Gastrocnemius medialis (tissue), 4 donors: ENCODE measurements at regions not wholly inside any gene's neighbourhood (a gene's known extent, or its start where the extent isn't known, plus 50 kb on each side); places are given as distances from the start of the nearest gene placed in this dataset.

ENCODE experiments used
- ATAC-seq, 2 donors: fragments of 150-250 bp; one replicate each; pipeline ENCODE4 v1.9.1; 2016
- DNase-seq, 2 donors: peaks; one replicate each; pipeline ENCODE4 v3.0.0-alpha.2; 2019
- H3K27ac ChIP-seq, 4 donors: fragments of 200-600 bp; sonication (generic); 1 replicate in 1 of 4; 2 replicates in 3 of 4; pipeline ENCODE4 v1.5.1; 2016 to 2018; ENCODE audit warnings: mild to moderate bottlenecking in 2 of 4, moderate library complexity in 1 of 4
- H3K27me3 ChIP-seq, 3 donors: fragments of 200-600 bp; sonication (generic) in 2 of 3; 1 replicate in 1 of 3; 2 replicates in 2 of 3; pipeline versions ENCODE4 v1.5.1 to v1.6.0; 2016 to 2019; ENCODE audit warnings: mild to moderate bottlenecking in 1 of 3, moderate library complexity in 1 of 3
- H3K36me3 ChIP-seq, 2 donors: fragments of 200-600 bp; sonication (generic) in 1 of 2; one replicate each; pipeline ENCODE4 v1.5.1; 2017 to 2018
- H3K4me1 ChIP-seq, 2 donors: fragments of 200-600 bp; sonication (generic) in 1 of 2; one replicate each; pipeline ENCODE4 v1.5.1; 2016 to 2017; ENCODE audit warnings: mild to moderate bottlenecking in 2 of 2
- H3K4me3 ChIP-seq, 4 donors: fragments of 200-600 bp; sonication (generic) in 3 of 4; 1 replicate in 1 of 4; 2 replicates in 3 of 4; pipeline ENCODE4 v1.5.1; 2016 to 2019; ENCODE audit warnings: mild to moderate bottlenecking in 2 of 4
- H3K9me3 ChIP-seq, 3 donors: fragments of 200-600 bp; sonication (generic) in 2 of 3; 1 replicate in 1 of 3; 2 replicates in 2 of 3; pipeline ENCODE4 v1.5.1; 2016 to 2019
- CTCF ChIP-seq, 5 experiments: fragments of 450-650 bp in 3 of 5; fragments of 200-600 bp in 2 of 5; sonication (generic) in 2 of 5; IDR thresholded peaks in 4 of 5; conservative IDR thresholded peaks in 1 of 5; 1 replicate in 4 of 5; 2 replicates in 1 of 5; pipeline ENCODE4 v1.5.1; 2016 to 2019; ENCODE audit warnings: antibody characterized with exemption in 5 of 5, mild to moderate bottlenecking in 3 of 5, moderate library complexity in 3 of 5
- POLR2A ChIP-seq, 2 donors: fragments of 450-650 bp; IDR thresholded peaks; one replicate each; pipeline ENCODE4 v1.6.1; 2017; ENCODE audit warnings: antibody characterized with exemption in 2 of 2, mild to moderate bottlenecking in 2 of 2, moderate library complexity in 2 of 2
- in situ Hi-C, 4 donors: fragments of 200-750 bp; cut with MboI; loops; one replicate each; pipeline versions ENCODE4 v1.15.0 to v1.8.0; 2017; ENCODE audit warnings: low sequenced_read_pairs in 4 of 4
- intact Hi-C: fragments of 100-400 bp; cut with DNase I; formaldehyde crosslinking; loops from one replicate; pipeline ENCODE4 v1.15.1; 2023; ENCODE audit warnings: low total_unique reads

- no peaks in the 10 kb centered on the region for H3K36me3 ChIP-seq
- H3K4me3 ChIP-seq = no peak overlapping the region
- intact Hi-C loops (no loop called here), in situ Hi-C loops (no loop called here)
- no peak overlapping the region for H3K27ac ChIP-seq
- H3K4me1 ChIP-seq = no peaks in the 10 kb centered on the region
- TF ChIP-seq POLR2A (IDR thresholded peaks at IDR 0.05) = no peak
- no peak for TF ChIP-seq CTCF (IDR thresholded peaks at IDR 0.05 in 4 of 5, conservative IDR thresholded peaks at IDR 0.05 in 1 of 5)
- no peaks in the 10 kb centered on the region for H3K27me3 ChIP-seq
- DNase-seq (no peak), ATAC-seq (no peak)
- H3K9me3 ChIP-seq = no peaks in the 10 kb centered on the region
These were observed 90.0 kb upstream of the COL6A5 start for GRCh38 chr3:130255442-130255841.

- Histone ChIP-seq H3K9me3 (no peaks in the 10 kb centered on the region), H3K27ac (no peak overlapping the region), H3K4me1 (no peaks in the 10 kb centered on the region), H3K36me3 (no peaks in the 10 kb centered on the region), H3K4me3 (no peak overlapping the region), H3K27me3 (no peaks in the 10 kb centered on the region)
- DNase-seq (no peak), ATAC-seq (no peak)
- in situ Hi-C loops (no loop called here), intact Hi-C loops (no loop called here)
- no peak for TF ChIP-seq CTCF (IDR thresholded peaks at IDR 0.05 in 4 of 5, conservative IDR thresholded peaks at IDR 0.05 in 1 of 5)
- TF ChIP-seq POLR2A (IDR thresholded peaks at IDR 0.05) = no peak
These were observed 88.6 kb upstream of the COL6A5 start for GRCh38 chr3:130256821-130257340.

- intact Hi-C loops = no loop called here
- in situ Hi-C loops = no loop called here
These were observed 86.9 kb upstream of the COL6A5 start for GRCh38 chr3:130258532-130258952.

GRCh38 chr3:130259166-130259874 is 86.2 kb upstream of the COL6A5 start:
- no peaks in the 10 kb centered on the region for H3K27me3 ChIP-seq
- intact Hi-C loops (no loop called here), in situ Hi-C loops (no loop called here)
- H3K4me3 ChIP-seq = no peak overlapping the region
- DNase-seq (no peak), ATAC-seq (no peak)
- H3K36me3 ChIP-seq = no peaks in the 10 kb centered on the region
- no peaks in the 10 kb centered on the region for H3K9me3 ChIP-seq
- no peak overlapping the region for H3K27ac ChIP-seq
- no peaks in the 10 kb centered on the region for H3K4me1 ChIP-seq
- no peak for TF ChIP-seq POLR2A (IDR thresholded peaks at IDR 0.05)
- TF ChIP-seq CTCF (IDR thresholded peaks at IDR 0.05 in 4 of 5, conservative IDR thresholded peaks at IDR 0.05 in 1 of 5) = no peak

More at GRCh38 chr3:130258532-130258952, 86.9 kb upstream of the COL6A5 start:
- no peaks in the 10 kb centered on the region for H3K36me3 ChIP-seq
- H3K9me3 ChIP-seq = no peaks in the 10 kb centered on the region
- TF ChIP-seq CTCF (IDR thresholded peaks at IDR 0.05 in 4 of 5, conservative IDR thresholded peaks at IDR 0.05 in 1 of 5) (no peak), POLR2A (IDR thresholded peaks at IDR 0.05) (no peak)
- H3K4me1 ChIP-seq = no peaks in the 10 kb centered on the region
- ATAC-seq (no peak), DNase-seq (no peak)
- H3K27ac ChIP-seq = no peak overlapping the region
- H3K27me3 ChIP-seq = no peaks in the 10 kb centered on the region
- no peak overlapping the region for H3K4me3 ChIP-seq
